ENCODE measurements at regions not wholly inside any gene's neighbourhood (a gene's known extent, or its start where the extent isn't known, plus 50 kb on each side); places are given as distances from the start of the nearest gene placed in this dataset.

DNA sequence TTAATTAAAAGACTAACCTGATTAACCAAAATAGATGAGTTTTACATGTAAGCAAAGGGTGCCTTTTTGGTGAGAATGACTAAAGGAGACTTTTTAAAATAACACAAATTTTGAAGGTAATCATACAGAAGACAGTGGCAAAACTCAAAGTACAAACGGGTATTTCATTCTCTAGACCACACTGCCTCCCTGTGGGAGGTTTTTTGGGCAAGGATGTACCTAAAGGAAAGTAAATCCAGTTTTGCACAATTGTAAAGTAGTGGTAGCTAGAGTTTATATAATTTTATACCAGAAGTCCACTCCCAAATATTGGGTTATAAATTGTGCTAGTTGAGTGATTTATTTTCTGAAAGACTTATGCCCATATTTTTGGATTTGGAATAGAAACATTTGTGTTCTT is 201.0 kb downstream of the PAPSS1 start:
- TF ChIP-seq CTCF (IDR thresholded peaks at IDR 0.05; ENCODE audit: insufficient read depth, low read length, poor library complexity, severe bottlenecking) (no peak), EZH2phosphoT487 (conservative IDR thresholded peaks at IDR 0.05; ENCODE audit: low read length) (no peak)

Measured in SU-DHL-6 (cell line).